Stromal cell of bone marrow (primary cell): ENCODE measurements at regions not wholly inside any gene's neighbourhood (a gene's known extent, or its start where the extent isn't known, plus 50 kb on each side); places are given as distances from the start of the nearest gene placed in this dataset.
A peak's percentile ranks its signal among the peaks of the same experiment; 100 is the strongest.
"Not testable (repeated sequence)": the region's sequence is repeated elsewhere in the genome, so short reads cannot be mapped to it uniquely, and the experiment has no call there.

Experiments used
- DNase-seq: peaks from one replicate; pipeline ENCODE4 v3.0.0-alpha.2; 2012; ENCODE audit warnings: low read depth

DNA sequence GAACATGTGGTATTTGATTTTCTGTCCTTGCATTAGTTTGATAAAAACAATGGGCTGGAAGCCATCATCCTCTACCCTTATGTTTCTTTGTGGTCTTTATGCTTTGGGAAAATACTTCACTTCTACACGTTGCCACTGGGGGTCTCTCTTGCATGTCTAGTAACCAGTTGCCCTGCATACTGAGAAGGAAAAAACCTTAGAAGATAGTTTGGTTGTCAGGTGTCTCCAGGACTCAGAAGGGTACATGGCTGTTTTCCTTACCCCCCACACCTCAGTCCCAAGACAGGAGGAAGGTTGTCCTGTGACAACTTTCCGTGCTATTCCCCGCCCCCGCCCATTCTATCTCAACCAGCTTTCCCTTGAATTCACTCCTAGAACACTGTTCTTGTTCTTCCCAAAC is 62.1 kb upstream of the LANCL3 start:
- DNase-seq: no peak

DNA sequence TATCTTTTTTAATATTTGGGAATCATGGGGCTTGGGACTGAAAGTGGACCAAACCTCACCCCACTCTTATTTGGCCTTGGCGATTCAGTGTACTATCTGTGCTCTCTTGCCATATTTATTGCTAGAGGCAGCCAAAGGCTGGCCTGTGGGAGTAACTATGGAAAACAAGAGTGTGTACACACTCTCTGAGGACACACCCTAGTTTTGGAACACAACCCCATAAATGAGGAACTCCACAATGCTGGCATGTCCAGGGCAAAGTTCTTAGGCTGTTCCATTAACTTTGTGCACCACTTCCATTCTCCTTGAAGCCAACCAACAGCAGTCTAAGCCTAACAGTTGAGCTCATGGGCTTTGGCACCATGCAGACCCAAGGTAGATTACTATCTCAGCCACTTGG is 54.9 kb upstream of the LANCL3 start:
- not testable (repeated sequence) for DNase-seq

DNA sequence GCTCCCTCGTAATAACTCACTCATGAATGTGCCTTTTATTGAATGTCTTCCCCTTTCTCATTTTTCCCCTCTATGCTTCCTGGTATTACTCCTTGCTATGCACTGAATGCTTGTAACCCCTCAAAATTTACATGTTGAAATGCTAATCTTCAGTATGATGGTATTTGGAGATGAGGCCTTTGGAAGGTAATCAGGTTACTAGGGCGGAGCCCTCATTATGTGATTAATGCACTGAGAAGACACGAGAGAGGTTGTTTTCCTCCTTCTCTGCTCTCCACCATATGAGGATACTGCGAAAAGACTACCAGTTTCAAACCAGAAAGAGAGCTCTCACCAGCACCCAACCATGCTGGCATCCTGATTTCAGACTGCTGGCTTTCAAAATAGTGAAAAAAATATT is 52.2 kb upstream of the LANCL3 start:
- DNase-seq: not testable (repeated sequence)

DNA sequence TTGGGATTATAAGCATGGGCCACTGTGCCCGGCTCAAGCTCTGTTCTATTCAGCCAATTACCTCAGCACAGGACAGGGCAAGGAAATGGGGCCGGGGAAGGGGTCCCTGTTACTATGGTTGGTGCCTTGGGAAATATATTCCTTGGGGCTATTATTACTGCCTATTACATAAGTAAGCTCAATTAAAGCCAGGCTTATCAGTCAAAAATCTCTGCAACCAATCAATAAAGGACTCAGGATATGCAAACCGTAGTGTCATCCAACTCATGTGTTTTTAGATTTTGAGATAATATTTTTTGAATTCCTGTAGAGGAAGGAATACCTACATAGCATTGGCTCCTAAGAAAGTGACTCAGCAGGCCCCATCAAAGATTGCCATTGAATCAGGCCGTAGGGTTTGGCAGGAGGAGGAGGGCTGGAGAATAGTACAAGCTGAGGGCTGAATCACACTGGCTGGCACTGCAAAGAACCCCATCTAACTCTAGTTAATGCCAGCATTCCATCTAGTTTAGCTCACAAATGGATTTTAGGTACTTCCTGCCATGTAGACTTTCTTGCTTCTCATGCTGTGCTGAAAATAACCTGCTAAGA is 50.5 kb upstream of the LANCL3 start:
- peak; percentile 44 for DNase-seq
